Brain microvascular endothelial cell (primary cell): ENCODE measurements at regions not wholly inside any gene's neighbourhood (a gene's known extent, or its start where the extent isn't known, plus 50 kb on each side); places are given as distances from the start of the nearest gene placed in this dataset.
"Not testable (repeated sequence)": the region's sequence is repeated elsewhere in the genome, so short reads cannot be mapped to it uniquely, and the experiment has no call there.

ENCODE experiments used
- DNase-seq: peaks from one replicate; pipeline ENCODE4 v3.0.0-alpha.2; 2020
- H3K27ac ChIP-seq: fragments of 250-450 bp; sonication (Bioruptor Pico); 2 replicates; pipeline ENCODE4 v1.5.1; 2020; ENCODE audit warnings: mild to moderate bottlenecking, moderate library complexity
- H3K27me3 ChIP-seq: fragments of 250-450 bp; sonication (Bioruptor Pico); replicated peaks from 2 replicates; pipeline ENCODE4 v1.5.1; 2020; ENCODE audit warnings: mild to moderate bottlenecking
- H3K36me3 ChIP-seq: fragments of 250-450 bp; sonication (Bioruptor Pico); replicated peaks from 2 replicates; pipeline ENCODE4 v1.5.1; 2020; ENCODE audit warnings: mild to moderate bottlenecking
- H3K4me3 ChIP-seq: 2 replicates; pipeline ENCODE4 v1.5.1; 2011; ENCODE audit warnings: low read depth, mild to moderate bottlenecking, control low read depth, low read length, moderate library complexity
- CTCF ChIP-seq: IDR thresholded peaks from 2 replicates; pipeline ENCODE4 v1.5.1; 2011; ENCODE audit warnings: low read depth, mild to moderate bottlenecking, moderate library complexity, low read length, control low read depth, inconsistent platforms; ENCODE audit errors: missing control alignments
- in situ Hi-C: cut with HindIII; loops from 2 replicates; pipeline ENCODE4 v1.10.0; 2017; ENCODE audit warnings: low sequenced_read_pairs, low pct_ligation_motif_present

DNA sequence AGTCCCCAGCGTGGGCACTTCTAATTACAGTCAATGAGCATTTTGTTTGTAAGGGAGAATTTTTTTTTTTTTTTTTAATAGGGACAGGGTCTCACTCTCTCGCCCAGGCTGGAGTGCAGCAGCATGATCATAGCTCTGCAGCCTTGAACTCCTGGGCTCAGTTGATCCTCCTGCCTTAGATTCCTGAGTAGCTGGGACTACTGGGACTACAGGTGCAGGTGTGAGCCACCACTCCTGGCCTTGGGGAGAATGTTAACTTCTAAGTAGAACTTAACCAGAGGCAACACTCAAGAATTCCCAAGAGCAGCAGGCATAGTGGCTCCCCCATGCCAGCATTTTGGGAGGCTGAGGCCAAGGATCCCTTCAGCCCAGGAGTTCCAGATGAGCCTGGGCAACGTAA, 52.9 kb upstream of the ZNF217 start:
- Histone ChIP-seq H3K27me3 (no peaks in the 10 kb centered on the region), H3K4me3 (no peak overlapping the region), H3K36me3 (no peaks in the 10 kb centered on the region), H3K27ac (no peak overlapping the region)
- in situ Hi-C loops = no loop called here
- DNase-seq = no peak
- no peak for TF ChIP-seq CTCF

DNA sequence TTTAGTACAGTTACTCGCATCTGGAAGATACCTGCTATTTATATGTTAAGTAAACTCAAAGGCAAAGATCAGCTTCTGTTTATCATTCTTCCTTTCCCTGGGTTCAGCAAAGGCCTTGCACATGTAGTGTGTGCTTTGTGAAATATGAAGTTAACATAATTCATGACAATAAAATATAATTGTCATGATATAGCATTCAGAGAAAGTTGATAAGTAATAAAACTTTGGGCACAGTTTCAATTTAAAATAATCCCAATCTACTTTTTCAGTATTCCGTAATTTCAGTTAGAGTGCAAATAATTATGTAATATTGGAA, 51.9 kb upstream of the ZNF217 start:
- TF ChIP-seq CTCF = no peak
- H3K4me3 ChIP-seq = no peak overlapping the region
- no peaks in the 10 kb centered on the region for H3K27me3 ChIP-seq
- DNase-seq = no peak
- in situ Hi-C loops = no loop called here
- no peak overlapping the region for H3K27ac ChIP-seq
- H3K36me3 ChIP-seq = no peaks in the 10 kb centered on the region

GRCh38 chr20:53644108-53644507, 50.5 kb upstream of the ZNF217 start:
- H3K36me3 ChIP-seq, DNase-seq, in situ Hi-C loops, H3K4me3 ChIP-seq, H3K27me3 ChIP-seq, H3K27ac ChIP-seq: not testable (repeated sequence)
